Stimulated activated naive CD4-positive, alpha-beta T cell (primary cell): ENCODE measurements at regions not wholly inside any gene's neighbourhood (a gene's known extent, or its start where the extent isn't known, plus 50 kb on each side); places are given as distances from the start of the nearest gene placed in this dataset.

Experiments used
- DNase-seq, 6 experiments: peaks; one replicate each; lab custom pipeline; 2025; lab: John Stamatoyannopoulos, UW

- DNase-seq: no peak
Measured at GRCh38 chr9:81489046-81489445, 200.3 kb downstream of the TLE1 start.

GRCh38 chr9:81480828-81481604 lies 208.3 kb downstream of the TLE1 start:
- DNase-seq: no peak

DNA sequence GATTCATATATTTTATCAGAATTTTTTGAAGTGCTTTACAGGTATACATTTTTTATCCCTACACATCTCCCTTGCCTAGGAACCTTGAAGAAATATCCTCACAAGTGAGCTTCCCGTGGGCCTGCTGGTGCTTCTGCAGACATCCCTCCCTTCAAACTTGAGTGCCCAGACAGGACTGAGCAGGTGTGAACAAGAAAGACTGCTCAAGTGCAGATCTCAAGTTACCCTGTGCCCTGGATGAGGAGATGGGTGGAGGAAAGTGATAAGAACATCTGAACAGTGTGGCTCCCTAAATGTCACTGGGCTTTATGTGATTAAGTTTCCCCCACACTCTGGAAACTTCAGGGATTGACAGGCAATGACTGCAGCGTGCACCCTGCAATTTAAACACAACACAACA lies 209.8 kb downstream of the TLE1 start:
- DNase-seq: no peak

DNA sequence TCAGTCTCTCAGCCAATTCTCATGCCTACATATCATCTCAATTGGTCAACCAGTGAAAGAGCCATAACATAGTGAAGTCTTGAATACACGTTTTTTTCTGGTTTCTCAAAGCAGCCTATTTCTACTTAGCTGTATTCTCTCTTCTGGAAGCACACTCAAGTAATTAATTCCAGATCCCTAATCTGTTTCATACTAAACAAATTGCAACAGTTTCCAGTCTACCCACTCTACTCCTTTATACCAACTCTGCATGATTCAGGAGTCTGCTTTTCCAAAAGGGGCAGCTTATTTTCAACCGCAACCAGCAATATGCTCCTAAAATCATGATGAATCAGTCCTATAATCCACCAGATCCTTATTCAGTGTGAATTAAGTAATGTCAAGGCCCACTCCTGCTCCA lies 211.7 kb downstream of the TLE1 start:
- DNase-seq: no peak

DNA sequence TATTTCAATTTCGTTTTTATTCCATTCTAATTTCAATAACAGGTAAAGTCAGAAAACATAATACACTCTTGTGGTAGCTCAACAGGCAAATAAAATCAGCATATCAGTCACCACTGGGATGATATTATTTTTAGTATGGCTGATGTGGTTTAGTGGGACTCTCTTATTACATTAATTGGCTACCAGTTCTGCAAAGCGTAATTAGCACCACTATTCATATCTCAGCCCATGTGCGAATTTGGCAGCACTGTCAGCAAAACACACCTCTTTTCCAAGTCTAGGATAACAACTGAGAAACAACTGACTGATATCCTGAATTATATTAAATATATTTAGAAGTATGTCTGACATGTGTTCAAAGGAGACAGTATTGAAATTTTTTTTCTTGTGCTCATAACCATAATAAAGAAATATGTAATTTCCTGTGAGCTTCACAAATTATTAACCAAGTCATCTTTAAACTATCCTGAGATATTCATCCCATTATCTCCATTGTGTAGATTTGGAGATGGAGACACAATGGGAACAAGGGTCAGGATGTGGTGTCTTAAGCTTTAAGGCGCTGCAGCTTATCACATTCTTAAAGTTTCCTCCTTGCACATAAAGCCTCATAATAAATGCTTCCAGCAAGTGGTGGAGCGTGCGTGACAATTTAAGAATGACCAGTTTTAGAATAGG lies 212.4 kb downstream of the TLE1 start:
- no peak for DNase-seq

DNA sequence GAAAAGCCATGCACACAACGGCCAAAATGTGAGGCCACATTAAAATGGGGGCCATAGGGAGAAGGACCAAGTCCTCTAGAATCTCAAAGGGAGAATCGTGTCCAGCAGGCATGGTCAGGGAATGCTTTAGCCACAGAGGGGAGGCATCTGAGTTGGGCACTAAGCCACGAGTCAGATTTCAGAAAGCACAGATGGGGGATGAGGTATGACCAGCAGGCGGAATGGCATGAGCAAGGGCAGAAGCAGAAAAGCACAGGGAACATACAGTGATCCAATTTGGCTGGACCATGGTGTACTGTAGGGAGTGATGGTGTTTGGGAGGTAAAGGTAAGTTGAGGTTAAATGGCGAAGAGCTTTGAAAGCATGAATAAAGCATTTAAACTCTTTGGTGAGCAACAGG lies 214.6 kb downstream of the TLE1 start:
- no peak for DNase-seq

- DNase-seq: no peak
Measured at GRCh38 chr9:81474125-81474524, 215.2 kb downstream of the TLE1 start.

- DNase-seq: no peak
Measured at GRCh38 chr9:81473708-81474107, 215.6 kb downstream of the TLE1 start.

- no peak for DNase-seq
Measured at GRCh38 chr9:81473206-81473605, 216.1 kb downstream of the TLE1 start.

DNA sequence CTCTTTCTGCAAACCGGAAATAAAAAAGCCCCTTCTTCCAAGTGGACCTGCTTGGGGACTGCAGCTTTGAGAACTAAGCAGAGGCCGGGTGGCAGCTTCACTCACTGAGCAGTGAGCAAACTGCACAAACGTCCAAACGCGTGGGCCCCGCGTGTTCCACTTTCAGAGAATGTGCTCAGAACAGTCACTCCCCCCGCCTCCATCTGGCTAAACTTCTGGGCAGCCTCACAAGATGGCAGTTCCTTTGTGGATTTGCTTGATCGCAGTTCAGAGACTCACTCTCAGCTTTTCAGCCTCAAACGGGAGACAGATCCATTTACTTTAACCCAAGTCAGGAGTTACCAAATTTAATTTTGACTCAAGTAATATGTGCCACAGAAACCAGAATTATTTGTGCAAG lies 216.6 kb downstream of the TLE1 start:
- no peak for DNase-seq

GRCh38 chr9:81470864-81471263 lies 218.5 kb downstream of the TLE1 start:
- no peak for DNase-seq

DNA sequence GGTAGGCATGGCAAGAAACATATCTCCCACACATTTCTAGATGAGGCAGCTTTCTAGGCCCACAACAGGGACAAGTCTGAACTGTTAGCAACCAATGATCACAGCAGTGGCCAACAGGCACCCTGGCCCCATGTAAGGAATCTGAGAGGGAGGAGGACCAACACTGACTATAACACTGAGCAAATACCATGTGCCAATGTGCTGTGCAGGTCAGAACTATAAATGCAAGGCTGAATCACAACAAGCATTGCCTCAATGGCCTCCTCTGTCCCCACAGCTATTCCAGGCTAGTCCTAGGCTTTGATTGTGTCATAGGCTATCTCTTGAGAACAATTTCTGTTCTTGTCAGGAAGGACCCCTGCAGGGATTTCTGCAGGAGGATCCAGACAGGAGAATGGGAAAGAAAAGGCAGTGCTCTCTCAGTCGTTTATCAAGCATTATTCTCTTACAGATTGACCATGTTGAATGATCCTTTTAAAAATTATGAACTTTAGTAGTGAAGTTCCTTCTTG lies 221.2 kb downstream of the TLE1 start:
- no peak for DNase-seq

GRCh38 chr9:81466981-81467380 lies 222.4 kb downstream of the TLE1 start:
- DNase-seq: no peak

- no peak for DNase-seq
Measured at GRCh38 chr9:81465468-81466011, 223.8 kb downstream of the TLE1 start.

DNA sequence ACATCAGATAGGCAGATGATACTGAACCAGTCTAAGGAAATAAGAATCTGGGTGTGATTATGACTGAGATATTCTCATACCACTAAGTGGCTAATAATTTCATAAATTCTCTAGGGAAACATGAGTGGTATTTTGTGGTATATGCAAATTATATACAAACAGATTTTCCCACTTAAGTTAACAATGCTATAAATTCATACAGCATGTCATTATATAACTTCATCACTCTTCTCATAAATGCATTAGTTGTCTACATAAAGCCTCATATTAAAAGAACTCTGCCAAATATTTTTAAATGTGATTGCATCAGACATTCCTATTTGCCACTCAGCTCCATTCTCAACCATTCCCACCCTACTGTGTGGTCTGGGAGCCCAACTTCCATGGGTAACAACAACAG lies 226.5 kb downstream of the TLE1 start:
- no peak for DNase-seq

- DNase-seq: no peak
Measured at GRCh38 chr9:81461196-81461595, 228.2 kb downstream of the TLE1 start.

- no peak for DNase-seq
Measured at GRCh38 chr9:81460693-81461092, 228.7 kb downstream of the TLE1 start.

DNA sequence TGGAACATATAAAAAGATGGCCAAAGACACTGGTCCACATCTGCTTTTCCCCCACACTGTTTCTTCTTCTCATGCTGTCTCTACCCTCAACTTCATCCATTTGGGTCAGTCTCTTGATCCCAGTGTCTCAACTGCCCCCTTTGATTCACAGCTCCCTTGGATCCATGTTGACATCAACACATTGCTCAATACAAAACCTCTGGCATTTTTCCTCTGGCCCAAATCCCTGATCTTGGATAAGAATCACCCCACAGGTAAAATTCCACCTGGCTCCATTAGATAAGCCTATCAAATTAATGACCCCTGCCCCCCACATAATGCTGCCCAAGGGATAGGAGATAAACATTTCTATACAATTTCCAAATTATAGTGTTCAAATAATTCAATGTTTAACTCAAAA lies 229.8 kb downstream of the TLE1 start:
- DNase-seq: no peak

GRCh38 chr9:81456431-81457006 lies 232.8 kb downstream of the TLE1 start:
- no peak for DNase-seq

DNA sequence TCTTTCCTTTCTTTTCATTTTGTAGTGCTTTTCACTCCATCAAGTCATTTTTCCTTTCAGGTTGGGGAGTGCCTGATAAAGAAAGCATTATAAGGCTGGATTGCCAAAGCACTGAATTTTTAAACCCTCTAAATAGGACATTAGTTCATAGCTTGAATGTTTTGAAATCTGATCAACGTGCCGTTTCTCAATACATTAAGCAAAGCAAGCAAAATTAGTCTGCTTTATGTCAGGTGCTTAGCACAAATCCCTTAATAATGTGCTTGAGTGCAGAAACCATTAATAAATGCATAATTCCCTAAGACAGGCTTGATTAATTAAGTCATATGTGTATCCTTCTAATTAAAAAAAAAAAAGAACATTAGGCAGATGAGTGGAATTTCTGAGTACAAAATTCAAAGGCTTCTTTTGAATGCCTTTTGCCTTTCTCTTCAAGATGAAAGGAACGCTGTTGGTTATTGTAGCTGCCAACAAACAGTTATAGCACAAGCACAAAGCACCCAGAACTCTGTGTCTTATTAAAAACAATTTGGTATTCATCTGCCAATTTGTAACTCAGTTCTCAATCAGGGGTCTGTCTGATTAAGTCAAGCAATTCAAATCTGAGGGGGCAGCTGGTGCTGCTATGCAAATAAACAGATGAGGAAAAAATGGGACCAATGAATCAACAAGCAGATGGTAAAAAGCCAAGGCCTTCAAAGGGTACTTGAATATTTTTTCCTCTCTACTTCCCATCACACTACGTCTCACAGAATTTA lies 233.7 kb downstream of the TLE1 start:
- no peak for DNase-seq

GRCh38 chr9:81445331-81445921 lies 243.9 kb downstream of the TLE1 start:
- no peak for DNase-seq

GRCh38 chr9:81431641-81432040 lies 257.7 kb downstream of the TLE1 start:
- DNase-seq: no peak
